ENCODE measurements at regions not wholly inside any gene's neighbourhood (a gene's known extent, or its start where the extent isn't known, plus 50 kb on each side); places are given as distances from the start of the nearest gene placed in this dataset.

GRCh38 chr21:21730512-21730911, 732.3 kb downstream of the NCAM2 start:
- no peak for DNase-seq

GRCh38 chr21:21731626-21732025, 733.4 kb downstream of the NCAM2 start:
- DNase-seq: no peak

GRCh38 chr21:21734088-21734487, 735.9 kb downstream of the NCAM2 start:
- DNase-seq: no peak

GRCh38 chr21:21737186-21737585, 739.0 kb downstream of the NCAM2 start:
- no peak for DNase-seq

- DNase-seq: no peak
Observed at GRCh38 chr21:21740207-21740606, 742.0 kb downstream of the NCAM2 start.

- DNase-seq: no peak
Observed at GRCh38 chr21:21750124-21750825, 752.1 kb downstream of the NCAM2 start.

GRCh38 chr21:21751286-21751685, 753.1 kb downstream of the NCAM2 start:
- DNase-seq: no peak

GRCh38 chr21:21762855-21763254, 764.6 kb downstream of the NCAM2 start:
- DNase-seq: no peak

- no peak for DNase-seq
Observed at GRCh38 chr21:21764281-21764680, 766.1 kb downstream of the NCAM2 start.

GRCh38 chr21:21767276-21767675, 769.1 kb downstream of the NCAM2 start:
- DNase-seq: no peak

GRCh38 chr21:21788591-21788990, 790.4 kb downstream of the NCAM2 start:
- DNase-seq: no peak

- DNase-seq: no peak
Observed at GRCh38 chr21:21801921-21802320, 803.7 kb downstream of the NCAM2 start.

GRCh38 chr21:21806711-21807597, 808.7 kb downstream of the NCAM2 start:
- no peak for DNase-seq

- DNase-seq: no peak
Observed at GRCh38 chr21:21807598-21807903, 809.3 kb downstream of the NCAM2 start.

- DNase-seq: no peak
Observed at GRCh38 chr21:21813289-21813688, 815.1 kb downstream of the NCAM2 start.

- no peak for DNase-seq
Observed at GRCh38 chr21:21813934-21814333, 815.7 kb downstream of the NCAM2 start.

GRCh38 chr21:21816778-21817177, 818.6 kb downstream of the NCAM2 start:
- no peak for DNase-seq

- DNase-seq: no peak
Observed at GRCh38 chr21:21818898-21819297, 820.7 kb downstream of the NCAM2 start.

GRCh38 chr21:21828130-21828529, 829.9 kb downstream of the NCAM2 start:
- DNase-seq: no peak

- DNase-seq: no peak
Observed at GRCh38 chr21:21831036-21831435, 832.8 kb downstream of the NCAM2 start.

GRCh38 chr21:21845901-21846300, 847.7 kb downstream of the NCAM2 start:
- DNase-seq: no peak

- no peak for DNase-seq
Observed at GRCh38 chr21:21851205-21851604, 853.0 kb downstream of the NCAM2 start.

GRCh38 chr21:21851657-21852056, 853.4 kb downstream of the NCAM2 start:
- DNase-seq: no peak

All from CD4-positive, alpha-beta T cell treated with Interleukin-4 for 1 hour (primary cell).